Stomach smooth muscle (tissue), 2 donors: ENCODE measurements at regions not wholly inside any gene's neighbourhood (a gene's known extent, or its start where the extent isn't known, plus 50 kb on each side); places are given as distances from the start of the nearest gene placed in this dataset.

Source experiments
- H3K27ac ChIP-seq: one replicate; pipeline ENCODE4 v1.7.0; 2013; ENCODE audit warnings: mild to moderate bottlenecking, low read length, inconsistent platforms
- H3K27me3 ChIP-seq, 2 donors: one replicate each; pipeline ENCODE4 v1.7.0; 2013; ENCODE audit warnings: low read length in 2 of 2; ENCODE audit not compliant: insufficient read depth in 2 of 2, control insufficient read depth in 1 of 2
- H3K36me3 ChIP-seq, 2 donors: one replicate each; pipeline ENCODE4 v1.7.0; 2013; ENCODE audit warnings: low read length in 2 of 2; ENCODE audit not compliant: control insufficient read depth in 2 of 2, insufficient read depth in 2 of 2
- H3K4me1 ChIP-seq: one replicate; pipeline ENCODE4 v1.7.0; 2013; ENCODE audit warnings: low read length; ENCODE audit not compliant: control insufficient read depth, insufficient read depth
- H3K4me3 ChIP-seq, 2 donors: one replicate each; pipeline ENCODE4 v1.7.0; 2013; ENCODE audit warnings: low read length in 2 of 2
- H3K9ac ChIP-seq, 2 donors: one replicate each; pipeline ENCODE4 v1.7.0; 2013; ENCODE audit warnings: low read length in 2 of 2, mild to moderate bottlenecking in 1 of 2
- H3K9me3 ChIP-seq, 2 donors: one replicate each; pipeline ENCODE4 v1.7.0; 2013; ENCODE audit warnings: low read length in 2 of 2; ENCODE audit not compliant: control insufficient read depth in 2 of 2
- donor health status: healthy.
- donor health status: Pancreatic carcinoma.

- H3K4me3 ChIP-seq, result no peak overlapping the region
- H3K4me1 ChIP-seq, result peaks cover 3% of the 10 kb centered on the region
- H3K36me3 ChIP-seq, result no peaks in the 10 kb centered on the region
- H3K9ac ChIP-seq, result no peak overlapping the region
- peaks cover 0 to 3% of the 10 kb centered on the region in 2 donors for H3K9me3 ChIP-seq
- H3K27ac ChIP-seq, result no peak overlapping the region
- no peaks in the 10 kb centered on the region for H3K27me3 ChIP-seq
These were observed 490.9 kb upstream of the CFAP20DC start for GRCh38 chr3:59540696-59541095.

GRCh38 chr3:59540241-59540640, 490.4 kb upstream of the CFAP20DC start:
- no peak overlapping the region for H3K4me3 ChIP-seq
- no peaks in the 10 kb centered on the region for H3K27me3 ChIP-seq
- peaks cover 3% of the 10 kb centered on the region for H3K4me1 ChIP-seq
- H3K36me3 ChIP-seq, result no peaks in the 10 kb centered on the region
- H3K9ac ChIP-seq, result no peak overlapping the region
- H3K9me3 ChIP-seq, result peaks cover 0 to 2% of the 10 kb centered on the region in 2 donors
- H3K27ac ChIP-seq, result no peak overlapping the region

GRCh38 chr3:59538753-59539432, 489.1 kb upstream of the CFAP20DC start:
- Histone ChIP-seq H3K4me3 (no peak overlapping the region), H3K4me1 (peaks cover 3% of the 10 kb centered on the region), H3K27ac (no peak overlapping the region), H3K9me3 (no peaks in the 10 kb centered on the region), H3K9ac (no peak overlapping the region), H3K36me3 (no peaks in the 10 kb centered on the region), H3K27me3 (no peaks in the 10 kb centered on the region)

GRCh38 chr3:59535791-59536221, 486.0 kb upstream of the CFAP20DC start:
- no peaks in the 10 kb centered on the region for H3K36me3 ChIP-seq
- H3K9ac ChIP-seq, result no peak overlapping the region
- no peak overlapping the region for H3K27ac ChIP-seq
- H3K27me3 ChIP-seq, result no peaks in the 10 kb centered on the region
- no peak overlapping the region for H3K4me3 ChIP-seq
- H3K4me1 ChIP-seq, result peaks cover 3% of the 10 kb centered on the region
- H3K9me3 ChIP-seq, result no peaks in the 10 kb centered on the region

GRCh38 chr3:59531994-59532393, 482.2 kb upstream of the CFAP20DC start:
- Histone ChIP-seq H3K36me3 (no peaks in the 10 kb centered on the region), H3K27me3 (no peaks in the 10 kb centered on the region), H3K9me3 (no peaks in the 10 kb centered on the region), H3K4me1 (peaks cover 3% of the 10 kb centered on the region), H3K27ac (no peak overlapping the region), H3K9ac (no peak overlapping the region), H3K4me3 (no peak overlapping the region)

GRCh38 chr3:59531066-59531745, 481.4 kb upstream of the CFAP20DC start:
- Histone ChIP-seq H3K9me3 (no peaks in the 10 kb centered on the region), H3K9ac (no peak overlapping the region), H3K36me3 (no peaks in the 10 kb centered on the region), H3K27ac (no peak overlapping the region), H3K27me3 (no peaks in the 10 kb centered on the region), H3K4me3 (no peak overlapping the region), H3K4me1 (peaks cover 2% of the 10 kb centered on the region)

GRCh38 chr3:59528251-59528650, 478.4 kb upstream of the CFAP20DC start:
- no peak overlapping the region for H3K4me3 ChIP-seq
- no peaks in the 10 kb centered on the region for H3K36me3 ChIP-seq
- no peaks in the 10 kb centered on the region for H3K4me1 ChIP-seq
- no peak overlapping the region for H3K9ac ChIP-seq
- peaks cover 0 to 3% of the 10 kb centered on the region in 2 donors for H3K9me3 ChIP-seq
- no peak overlapping the region for H3K27ac ChIP-seq
- H3K27me3 ChIP-seq, result no peaks in the 10 kb centered on the region

GRCh38 chr3:59527493-59527892, 477.7 kb upstream of the CFAP20DC start:
- H3K27me3 ChIP-seq, result no peaks in the 10 kb centered on the region
- peaks cover 0 to 3% of the 10 kb centered on the region in 2 donors for H3K9me3 ChIP-seq
- no peaks in the 10 kb centered on the region for H3K36me3 ChIP-seq
- no peak overlapping the region for H3K27ac ChIP-seq
- H3K9ac ChIP-seq, result no peak overlapping the region
- no peaks in the 10 kb centered on the region for H3K4me1 ChIP-seq
- H3K4me3 ChIP-seq, result no peak overlapping the region

GRCh38 chr3:59526999-59527398, 477.2 kb upstream of the CFAP20DC start:
- Histone ChIP-seq H3K4me3 (no peak overlapping the region), H3K9ac (no peak overlapping the region), H3K9me3 (peaks cover 0 to 3% of the 10 kb centered on the region in 2 donors), H3K27ac (no peak overlapping the region), H3K4me1 (no peaks in the 10 kb centered on the region), H3K36me3 (no peaks in the 10 kb centered on the region), H3K27me3 (no peaks in the 10 kb centered on the region)

GRCh38 chr3:59522550-59522949, 472.7 kb upstream of the CFAP20DC start:
- Histone ChIP-seq H3K27me3 (no peaks in the 10 kb centered on the region), H3K4me1 (no peaks in the 10 kb centered on the region), H3K27ac (no peak overlapping the region), H3K36me3 (no peaks in the 10 kb centered on the region), H3K9ac (no peak overlapping the region), H3K4me3 (no peak overlapping the region), H3K9me3 (peaks cover 0 to 3% of the 10 kb centered on the region in 2 donors)

GRCh38 chr3:59519094-59519493, 469.3 kb upstream of the CFAP20DC start:
- Histone ChIP-seq H3K27me3 (no peaks in the 10 kb centered on the region), H3K4me1 (no peaks in the 10 kb centered on the region), H3K4me3 (no peak overlapping the region), H3K9me3 (peaks cover 0 to 3% of the 10 kb centered on the region in 2 donors), H3K9ac (no peak overlapping the region), H3K36me3 (no peaks in the 10 kb centered on the region), H3K27ac (no peak overlapping the region)
